Activated CD8-positive, alpha-beta memory T cell treated with anti-CD3 and anti-CD28 coated beads for 24 hours (primary cell): ENCODE measurements at regions not wholly inside any gene's neighbourhood (a gene's known extent, or its start where the extent isn't known, plus 50 kb on each side); places are given as distances from the start of the nearest gene placed in this dataset.
"Not testable (repeated sequence)": the region's sequence is repeated elsewhere in the genome, so short reads cannot be mapped to it uniquely, and the experiment has no call there.

Experiments
- DNase-seq: peaks from one replicate; pipeline ENCODE4 v3.0.0-alpha.2; 2020

DNA sequence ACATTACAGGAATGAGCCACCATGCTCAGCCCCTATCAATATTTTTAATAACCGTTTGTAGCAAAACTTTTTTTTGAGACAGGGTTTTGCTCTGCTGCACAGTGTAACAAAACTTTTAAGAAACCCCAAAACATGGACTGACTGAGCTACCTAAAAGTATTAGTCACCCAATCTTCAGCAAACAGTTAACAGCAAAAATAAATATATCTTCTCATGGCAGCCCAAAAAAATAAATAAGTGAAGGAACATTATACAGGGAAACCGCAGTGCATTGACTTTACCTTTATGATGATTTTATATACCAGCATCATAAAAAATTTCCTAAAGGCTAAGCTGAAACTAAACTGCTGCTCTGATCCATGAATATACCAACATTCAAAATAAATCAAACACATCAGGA is 424.6 kb downstream of the METTL4 start:
- DNase-seq, result no peak

- DNase-seq, result no peak
Observed at GRCh38 chr18:2147476-2148230, 423.7 kb downstream of the METTL4 start.

GRCh38 chr18:2148823-2149222 is 422.5 kb downstream of the METTL4 start:
- DNase-seq, result no peak

DNA sequence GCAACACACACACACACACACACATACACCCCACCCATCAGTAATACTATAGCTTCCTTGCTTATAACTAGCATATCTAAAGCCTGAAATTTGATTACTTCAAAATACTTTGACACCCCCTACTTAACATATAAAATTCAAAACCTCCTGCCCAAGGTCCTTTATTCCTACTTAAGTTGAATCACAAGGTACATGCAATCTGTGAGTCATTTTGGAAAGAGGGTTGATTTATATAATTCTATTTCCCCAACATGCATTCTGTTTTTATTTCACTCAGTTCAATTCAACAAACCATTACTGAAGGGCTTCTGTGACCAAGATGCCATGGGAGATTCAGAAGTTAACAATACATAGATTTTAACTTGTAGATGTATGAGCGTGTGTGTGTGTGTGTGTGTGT is 420.7 kb downstream of the METTL4 start:
- no peak for DNase-seq

- DNase-seq, result no peak
Observed at GRCh38 chr18:2154278-2154677, 417.0 kb downstream of the METTL4 start.

DNA sequence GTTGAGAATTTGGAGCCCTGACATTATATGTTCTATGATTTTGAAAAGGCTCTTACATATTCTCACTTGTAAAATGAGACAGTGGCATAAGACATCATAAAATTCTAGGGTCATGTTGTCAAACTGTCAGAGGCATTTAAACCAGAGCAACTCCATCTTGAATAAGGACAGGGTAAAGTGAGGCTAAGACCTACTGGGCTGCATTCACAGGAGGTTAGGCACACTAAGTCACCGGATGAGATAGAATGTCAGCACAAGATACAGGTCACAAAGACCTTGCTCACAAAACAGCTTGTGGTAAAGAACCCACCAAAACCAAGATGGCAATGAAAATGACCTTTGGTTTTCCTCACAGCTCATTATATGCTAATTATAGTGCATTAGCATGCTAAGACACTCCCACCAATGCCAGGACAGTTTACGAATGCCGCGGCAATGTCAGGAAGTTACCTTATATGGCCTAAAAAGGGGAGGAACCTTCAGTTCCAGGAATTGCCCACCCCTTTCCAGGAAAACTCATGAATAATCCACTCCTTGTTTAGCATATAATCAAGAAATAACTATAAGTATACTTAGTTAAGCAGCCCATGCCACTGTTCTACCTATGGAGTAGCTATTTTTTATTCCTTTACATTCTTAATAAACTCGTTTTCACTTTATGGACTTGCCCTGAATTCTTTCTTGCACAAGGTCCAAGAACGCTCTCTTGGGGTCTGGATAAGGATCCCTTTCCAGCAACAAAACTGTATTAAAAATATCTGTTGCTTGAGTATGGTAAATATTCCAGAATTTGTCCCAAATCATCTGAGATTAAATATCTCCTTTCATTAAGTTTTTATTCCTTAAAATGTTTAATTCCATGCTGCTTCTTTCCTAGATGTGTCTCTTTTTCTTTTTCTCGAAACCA is 406.4 kb downstream of the METTL4 start:
- DNase-seq, result no peak

- not testable (repeated sequence) for DNase-seq
Observed at GRCh38 chr18:2166876-2167275, 404.4 kb downstream of the METTL4 start.

DNA sequence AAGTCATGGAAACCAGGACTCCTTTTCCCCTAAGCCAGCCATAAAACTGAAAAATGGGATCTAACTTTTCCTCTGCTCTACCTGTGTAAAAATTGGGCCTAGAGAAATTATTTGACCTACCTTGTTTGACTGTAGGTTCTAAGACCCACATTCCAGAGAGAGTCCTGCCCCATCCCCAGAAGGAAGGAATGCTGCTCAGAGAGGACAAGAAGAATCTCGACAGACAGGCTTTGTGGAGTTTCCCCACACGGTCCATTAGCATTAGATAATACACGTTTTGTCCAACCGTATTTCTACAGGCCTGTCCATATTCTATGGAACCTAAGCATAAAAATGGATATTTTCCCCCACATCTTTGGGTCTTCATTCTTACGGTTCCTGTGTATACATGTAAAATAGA is 403.3 kb downstream of the METTL4 start:
- no peak for DNase-seq

DNA sequence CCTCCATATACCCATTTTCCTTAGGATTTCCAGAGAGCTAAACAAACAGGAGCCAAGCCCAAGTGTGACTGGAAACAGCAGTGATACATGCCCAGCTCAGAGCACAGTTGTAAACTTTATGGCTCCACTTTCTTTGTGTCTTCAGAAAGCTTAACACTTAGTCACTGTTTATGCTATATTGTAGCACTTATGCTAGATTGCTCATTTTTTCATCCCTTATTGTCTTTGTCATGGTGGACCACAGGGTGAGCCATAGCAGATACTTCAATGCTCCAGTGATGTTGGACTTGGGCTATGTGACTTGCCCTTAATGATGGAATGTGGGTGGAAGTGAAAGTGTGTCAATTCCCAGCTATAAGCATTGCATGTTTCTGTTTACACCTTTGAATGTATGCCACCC is 401.6 kb downstream of the METTL4 start:
- DNase-seq, result no peak

DNA sequence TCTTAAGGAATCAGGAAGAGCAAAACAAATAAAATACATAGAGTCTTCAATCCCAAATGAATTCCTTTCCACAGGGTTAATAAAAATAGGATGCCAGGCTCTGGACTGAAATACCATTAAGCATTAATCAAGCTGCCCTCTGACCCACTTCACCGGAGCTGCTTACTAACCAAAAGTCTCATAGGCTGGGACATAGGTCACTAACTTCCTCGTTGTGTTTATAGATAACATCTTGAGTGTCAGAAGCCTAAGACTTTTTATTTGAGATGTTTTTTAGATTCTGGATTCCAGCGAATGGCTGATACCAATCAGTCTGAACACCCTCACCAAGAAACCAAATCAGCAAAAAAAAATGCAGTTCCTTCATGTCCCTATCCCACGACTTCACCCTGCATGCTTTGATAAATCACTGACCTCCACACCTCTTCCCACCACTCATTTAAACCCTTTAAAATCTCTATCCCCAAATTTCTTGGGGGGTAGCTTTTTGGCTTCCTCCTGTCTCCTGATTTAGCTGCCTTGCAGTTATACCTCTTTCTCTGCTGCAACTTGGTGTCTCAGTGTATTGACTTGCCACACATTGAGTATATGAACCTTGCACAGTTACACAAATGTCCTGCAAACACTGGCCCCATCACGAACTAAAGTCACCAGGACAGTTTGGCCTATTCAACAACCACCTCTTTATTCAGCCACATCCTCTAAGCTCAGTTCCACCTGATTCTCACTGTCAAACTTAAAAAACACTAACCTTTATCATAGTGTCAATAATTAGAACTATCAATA is 399.3 kb downstream of the METTL4 start:
- no peak for DNase-seq

DNA sequence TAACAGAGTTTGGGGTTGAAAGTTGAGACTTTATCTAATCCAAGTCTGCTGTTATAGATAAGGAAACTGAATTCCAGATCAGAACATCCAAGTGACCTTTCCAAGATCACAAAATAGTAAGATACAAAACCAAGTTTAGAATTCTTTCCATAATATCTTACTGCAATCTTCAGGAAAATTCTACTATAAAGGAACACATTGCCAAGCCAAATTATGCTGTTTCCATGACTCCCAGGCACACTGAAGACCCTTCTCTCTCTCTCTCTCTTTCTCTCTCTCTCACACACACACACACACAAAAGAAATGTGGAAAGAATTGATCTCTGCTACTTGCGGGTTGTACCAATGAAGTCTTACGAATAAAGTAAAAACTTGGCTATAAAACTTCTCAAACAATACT is 398.4 kb downstream of the METTL4 start:
- no peak for DNase-seq

DNA sequence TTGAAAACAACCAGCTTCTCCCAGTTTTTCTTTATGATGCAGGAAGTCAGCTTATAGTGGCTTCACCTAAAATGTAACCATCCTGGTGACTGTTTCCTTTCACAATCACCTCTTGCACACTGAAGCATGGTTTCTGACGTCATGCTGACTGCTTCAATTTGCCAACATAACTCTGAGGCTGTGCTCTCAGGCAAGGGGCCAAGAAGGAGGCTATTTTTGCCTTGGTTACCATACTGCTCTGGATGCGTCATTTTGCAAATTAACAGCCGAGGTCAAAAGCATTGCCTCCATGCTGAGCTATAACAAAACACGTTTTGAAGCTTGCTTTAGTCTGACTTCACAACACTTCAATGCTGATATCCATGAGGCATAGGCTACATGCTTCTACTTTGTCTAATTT is 397.8 kb downstream of the METTL4 start:
- DNase-seq, result no peak

GRCh38 chr18:2178036-2178435 is 393.3 kb downstream of the METTL4 start:
- DNase-seq, result no peak

DNA sequence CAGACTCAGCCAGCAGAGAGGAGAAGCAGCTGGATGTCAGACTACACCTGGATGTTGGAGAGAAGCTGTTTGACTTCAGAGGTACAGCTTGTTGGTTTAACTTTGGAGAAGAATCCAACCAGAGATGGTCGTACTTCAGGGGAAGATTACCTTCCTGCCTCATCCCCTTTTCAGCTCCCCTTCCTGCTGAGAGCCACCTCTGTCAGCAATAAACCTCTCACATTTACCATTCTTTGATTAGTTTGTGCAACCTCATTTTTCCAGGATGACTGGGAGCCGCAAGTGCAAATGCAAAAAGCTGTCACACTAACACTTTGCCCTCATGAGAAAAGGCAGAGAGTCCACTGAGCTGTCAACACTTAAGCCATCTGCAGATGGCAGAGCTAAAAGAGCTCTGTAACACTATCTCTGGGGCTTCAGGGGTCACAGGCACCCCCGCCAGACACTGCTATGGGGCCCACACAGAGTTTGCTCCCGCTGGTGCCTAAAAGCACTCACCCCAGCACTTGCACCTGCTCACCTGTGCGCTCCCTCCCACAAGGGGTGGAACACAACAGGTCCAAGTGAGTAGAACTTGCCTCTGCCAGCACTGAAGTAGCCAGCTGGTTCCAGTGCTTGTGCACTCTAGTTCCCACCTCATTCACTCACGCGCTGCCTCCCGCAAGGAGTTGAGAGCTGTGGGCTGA is 391.7 kb downstream of the METTL4 start:
- no peak for DNase-seq

GRCh38 chr18:2180586-2180985 is 390.7 kb downstream of the METTL4 start:
- no peak for DNase-seq

GRCh38 chr18:2183432-2183831 is 387.9 kb downstream of the METTL4 start:
- DNase-seq, result no peak

DNA sequence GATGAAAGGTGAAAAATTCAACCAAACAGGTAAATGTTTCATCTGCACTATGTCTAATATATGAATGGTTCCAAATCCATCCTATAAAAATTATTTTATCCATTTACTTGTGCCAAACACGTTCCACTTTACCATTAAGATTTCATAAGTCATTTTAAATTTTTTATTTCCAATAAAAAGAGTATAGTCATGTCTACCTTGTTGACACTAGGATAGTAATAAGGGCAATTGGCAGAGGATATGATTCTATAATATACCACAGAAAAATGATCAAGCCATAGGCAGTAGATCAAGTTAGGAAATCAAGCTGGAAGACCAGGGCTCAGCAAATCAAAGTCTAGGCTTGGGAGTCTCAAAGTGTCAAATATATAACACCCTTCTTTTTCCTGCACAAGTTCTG is 384.3 kb downstream of the METTL4 start:
- DNase-seq, result no peak

DNA sequence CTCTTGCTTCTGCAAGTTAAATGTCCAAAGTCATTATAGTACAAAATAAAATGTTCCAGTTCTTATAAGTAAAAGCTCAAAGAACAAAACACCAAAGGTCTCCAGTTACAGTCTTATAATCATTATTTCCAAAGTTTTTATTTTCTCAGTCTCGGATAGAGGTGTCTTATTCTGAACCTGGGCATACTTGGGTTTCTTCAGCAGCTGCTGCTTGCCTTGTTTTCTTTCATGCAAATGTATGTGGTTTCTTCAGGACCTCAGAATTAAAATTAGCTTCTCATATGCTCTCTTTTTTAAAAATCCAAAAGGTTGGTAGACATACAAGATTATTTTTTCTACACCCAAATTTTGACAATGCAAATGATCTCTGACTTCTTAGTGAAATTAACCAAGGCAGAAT is 383.0 kb downstream of the METTL4 start:
- DNase-seq, result no peak

DNA sequence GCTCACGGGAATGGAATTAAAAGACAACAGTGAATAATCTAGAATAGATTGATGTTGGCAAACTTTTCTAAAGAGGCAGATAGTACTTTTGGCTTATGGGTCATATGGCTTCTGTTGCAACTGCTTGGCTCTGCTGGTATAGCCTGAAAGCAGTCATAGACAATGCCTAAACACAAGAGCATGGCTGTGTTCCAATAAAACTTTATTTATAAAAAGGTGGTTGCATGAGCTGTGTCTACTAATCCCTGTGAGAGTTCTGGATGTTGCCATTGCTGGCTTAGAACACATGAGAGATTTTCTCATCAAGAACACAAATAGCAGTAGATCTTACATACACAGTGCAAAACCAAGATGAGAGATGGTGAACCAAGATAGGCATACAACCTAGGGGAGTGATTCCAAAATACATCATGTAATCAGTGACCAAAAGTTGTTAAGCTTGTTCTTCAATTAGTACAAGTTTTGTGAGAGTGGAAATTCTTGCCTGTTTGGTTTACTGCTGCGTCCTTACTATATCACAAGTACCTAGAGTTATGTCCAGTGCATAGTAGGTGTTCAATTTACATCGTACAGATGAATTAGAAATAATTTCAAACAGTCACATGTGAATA is 380.0 kb downstream of the METTL4 start:
- DNase-seq, result no peak

DNA sequence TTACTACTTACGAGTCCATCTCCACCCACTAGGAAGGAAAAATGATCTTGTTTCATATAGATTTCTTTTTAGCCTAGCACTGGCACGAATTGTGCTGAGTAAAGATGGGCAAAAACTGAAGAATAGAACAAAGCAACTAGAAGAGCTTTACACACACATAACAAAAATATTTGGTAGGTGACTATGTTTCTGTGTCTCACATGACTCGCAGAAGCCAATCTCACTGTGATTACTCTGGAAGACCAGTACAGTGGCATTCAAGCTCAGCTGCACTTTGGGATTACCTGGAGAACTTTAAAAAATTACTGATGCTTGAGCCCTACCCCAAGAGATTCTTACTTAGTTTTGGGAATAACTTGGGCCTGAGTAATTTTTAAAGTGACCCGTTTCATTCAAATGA is 378.7 kb downstream of the METTL4 start:
- DNase-seq, result no peak

- no peak for DNase-seq
Observed at GRCh38 chr18:2197946-2198345, 373.4 kb downstream of the METTL4 start.

- no peak for DNase-seq
Observed at GRCh38 chr18:2199060-2199459, 372.2 kb downstream of the METTL4 start.
